A549 (cell line): ENCODE measurements at regions not wholly inside any gene's neighbourhood (a gene's known extent, or its start where the extent isn't known, plus 50 kb on each side); places are given as distances from the start of the nearest gene placed in this dataset.
A peak's percentile ranks its signal among the peaks of the same experiment; 100 is the strongest.

Experiments used
- ATAC-seq, 2 experiments: fragments of 200-7000 bp in 1 of 2; fragments of >200 bp in 1 of 2; cut with Nextera tagmentation in 1 of 2; cut with Tn5 transposase in 1 of 2; 3 replicates each; pipeline versions ENCODE4 v1.8.0 to v1.9.1; 2018 to 2020; ENCODE audit warnings: mild to moderate bottlenecking in 1 of 2, moderate library complexity in 1 of 2
- CTCF ChIA-PET: fragments of 300-600 bp; sonication (Branson Sonifier 250); formaldehyde crosslinking; extraction: SDS; loops from one replicate; lab custom pipeline; 2021; ENCODE audit warnings: antibody characterized with exemption, inconsistent platforms; lab: Yijun Ruan, JAX
- POLR2A ChIA-PET: fragments of 350-600 bp; formaldehyde crosslinking; extraction: SDS; loops from one replicate; lab custom pipeline; 2021; ENCODE audit warnings: antibody characterized with exemption, inconsistent platforms; lab: Yijun Ruan, JAX
- DNase-seq, 2 experiments: peaks; one replicate each; pipeline versions ENCODE4 v3.0.0 to v3.0.0-alpha.2; 2011 to 2016; ENCODE audit warnings: low read depth in 1 of 2, low spot score in 1 of 2
- FAIRE-seq: peaks from 2 replicates; lab custom pipeline; 2011; peaks lifted over from hg19 to GRCh38; lab: Jason Lieb, UNC
- H3K27ac ChIP-seq, 2 experiments: fragments of >200 bp; sonication (Bioruptor Twin); formaldehyde crosslinking; 3 replicates each; pipeline ENCODE4 v1.5.1; 2016 to 2017
- H3K4me1 ChIP-seq: fragments of >200 bp; sonication (Bioruptor Twin); formaldehyde crosslinking; 3 replicates; pipeline ENCODE4 v1.6.1; 2016
- H3K4me2 ChIP-seq: fragments of >200 bp; sonication (Bioruptor Twin); formaldehyde crosslinking; 3 replicates; pipeline ENCODE4 v1.6.1; 2016
- H3K4me3 ChIP-seq: fragments of >200 bp; sonication (Bioruptor Twin); formaldehyde crosslinking; 3 replicates; pipeline ENCODE4 v1.5.1; 2016
- H3K9me3 ChIP-seq: fragments of >200 bp; sonication (Bioruptor Twin); formaldehyde crosslinking; 3 replicates; pipeline ENCODE4 v1.6.1; 2016
- CBX2 ChIP-seq: fragments of 200-600 bp; sonication (generic); IDR thresholded peaks from 2 replicates; pipeline ENCODE4 v1.6.1; 2016; ENCODE audit warnings: low read depth, mild to moderate bottlenecking, borderline replicate concordance
- CHD2 ChIP-seq: fragments of 150-350 bp; IDR thresholded peaks from 2 replicates; pipeline ENCODE4 v1.6.1; 2014; ENCODE audit warnings: low read length; ENCODE audit not compliant: partially characterized antibody
- CHD4 ChIP-seq: fragments of 200-600 bp; sonication (generic); IDR thresholded peaks from 2 replicates; pipeline ENCODE4 v1.6.1; 2016; ENCODE audit warnings: antibody characterized with exemption, mild to moderate bottlenecking, borderline replicate concordance
- EHMT2 ChIP-seq: fragments of 200-600 bp; sonication (generic); IDR thresholded peaks from 2 replicates; pipeline ENCODE4 v1.6.1; 2016; ENCODE audit warnings: antibody characterized with exemption, low read depth, mild to moderate bottlenecking, moderate library complexity
- EP300 ChIP-seq, 2 experiments: fragments of >200 bp; sonication (Bioruptor Twin); formaldehyde crosslinking; IDR thresholded peaks; 2 replicates in 1 of 2; 3 replicates in 1 of 2; pipeline ENCODE4 v1.6.1; 2016 to 2017
- FOSB ChIP-seq: fragments of 250-450 bp; sonication (Bioruptor Pico); IDR thresholded peaks from 2 replicates; pipeline ENCODE4 v1.5.0; 2020; ENCODE audit warnings: mild to moderate bottlenecking, moderate library complexity
- FOSL2 ChIP-seq, 2 experiments: fragments of 450-650 bp in 1 of 2; fragments of >200 bp in 1 of 2; sonication (Bioruptor Twin) in 1 of 2; formaldehyde crosslinking; IDR thresholded peaks; 2 replicates each; pipeline versions ENCODE4 v1.5.0 to v1.6.1; 2016 to 2020; ENCODE audit warnings: mild to moderate bottlenecking in 1 of 2, moderate library complexity in 1 of 2
- HDAC2 ChIP-seq: fragments of 200-600 bp; sonication (generic); IDR thresholded peaks from 2 replicates; pipeline ENCODE4 v1.6.1; 2016
- HEYL ChIP-seq: fragments of 250-450 bp; sonication (Bioruptor Pico); IDR thresholded peaks from 2 replicates; pipeline ENCODE4 v1.8.0; 2021; ENCODE audit warnings: mild to moderate bottlenecking, moderate library complexity
- HOXB13 ChIP-seq: fragments of 250-450 bp; sonication (Bioruptor Pico); IDR thresholded peaks from 2 replicates; pipeline ENCODE4 v1.5.0; 2020; ENCODE audit warnings: low read depth, mild to moderate bottlenecking, moderate library complexity
- JUN ChIP-seq, 2 experiments: fragments of >200 bp; sonication (Bioruptor Twin); formaldehyde crosslinking; IDR thresholded peaks; 2 replicates in 1 of 2; 3 replicates in 1 of 2; pipeline ENCODE4 v1.6.1; 2016 to 2017
- JUNB ChIP-seq: fragments of >200 bp; sonication (Bioruptor Twin); formaldehyde crosslinking; IDR thresholded peaks from 2 replicates; pipeline ENCODE4 v1.6.1; 2016
- MAFK ChIP-seq: fragments of 450-650 bp; IDR thresholded peaks from 2 replicates; pipeline ENCODE4 v1.6.1; 2014; ENCODE audit not compliant: partially characterized antibody
- PHF8 ChIP-seq: fragments of 200-600 bp; sonication (generic); IDR thresholded peaks from 2 replicates; pipeline ENCODE4 v1.6.1; 2016; ENCODE audit warnings: low read depth, mild to moderate bottlenecking, antibody characterized with exemption, moderate library complexity, borderline replicate concordance
- POLR2A ChIP-seq: IDR thresholded peaks from 2 replicates; pipeline ENCODE4 v1.6.1; 2012; ENCODE audit warnings: mild to moderate bottlenecking, low read length
- RARB ChIP-seq: fragments of 250-450 bp; sonication (Bioruptor Pico); IDR thresholded peaks from 2 replicates; pipeline ENCODE4 v1.8.0; 2021; ENCODE audit warnings: mild to moderate bottlenecking, moderate library complexity
- RCOR1 ChIP-seq: fragments of 150-350 bp; IDR thresholded peaks from 2 replicates; pipeline ENCODE4 v1.6.1; 2014; ENCODE audit warnings: antibody characterized with exemption, low read length, low read depth
- TP53 ChIP-seq: fragments of 250-450 bp; sonication (Bioruptor Pico); IDR thresholded peaks from 2 replicates; pipeline ENCODE4 v1.5.0; 2021; ENCODE audit warnings: mild to moderate bottlenecking, moderate library complexity
- WGBS: methylation state at CpG from one replicate; pipeline ENCODE4 v1.1.6; 2017; ENCODE audit errors: missing lambda C conversion rate; 5-methylcytosine and 5-hydroxymethylcytosine counted together
- TF ChIP-seq, protein P1 (sequence below): fragments of >200 bp; sonication (Bioruptor Twin); formaldehyde crosslinking; IDR thresholded peaks from 3 replicates; pipeline ENCODE4 v1.5.1; 2016
- TF ChIP-seq, protein P2 (sequence below): fragments of >200 bp; sonication (Bioruptor Twin); formaldehyde crosslinking; IDR thresholded peaks from 3 replicates; pipeline ENCODE4 v1.6.1; 2016
- TF ChIP-seq, protein P3 (sequence below): IDR thresholded peaks from 2 replicates; pipeline ENCODE4 v1.6.1; 2012; ENCODE audit warnings: low read depth, borderline replicate concordance

DNA sequence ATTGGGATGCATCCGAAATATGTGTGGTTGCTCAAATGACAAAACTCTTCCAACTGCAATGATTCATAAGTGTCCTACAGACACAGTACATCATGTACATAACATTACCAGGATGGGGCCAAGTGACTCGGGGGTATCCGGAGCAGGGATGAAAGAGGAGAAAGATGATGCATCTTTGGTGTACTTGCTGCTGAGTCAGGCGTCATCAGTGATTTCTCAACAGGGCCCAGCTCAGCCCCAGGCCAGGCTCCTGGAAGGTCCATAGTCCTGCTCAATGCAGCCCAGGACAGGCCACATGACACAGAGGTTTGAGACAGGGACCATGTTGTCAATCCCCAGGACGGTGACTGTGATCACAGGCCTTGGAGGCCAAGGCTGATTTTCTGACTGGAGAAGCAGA, 59.3 kb downstream of the GGTLC2 start (continued):
- TF ChIP-seq, protein P1, sequence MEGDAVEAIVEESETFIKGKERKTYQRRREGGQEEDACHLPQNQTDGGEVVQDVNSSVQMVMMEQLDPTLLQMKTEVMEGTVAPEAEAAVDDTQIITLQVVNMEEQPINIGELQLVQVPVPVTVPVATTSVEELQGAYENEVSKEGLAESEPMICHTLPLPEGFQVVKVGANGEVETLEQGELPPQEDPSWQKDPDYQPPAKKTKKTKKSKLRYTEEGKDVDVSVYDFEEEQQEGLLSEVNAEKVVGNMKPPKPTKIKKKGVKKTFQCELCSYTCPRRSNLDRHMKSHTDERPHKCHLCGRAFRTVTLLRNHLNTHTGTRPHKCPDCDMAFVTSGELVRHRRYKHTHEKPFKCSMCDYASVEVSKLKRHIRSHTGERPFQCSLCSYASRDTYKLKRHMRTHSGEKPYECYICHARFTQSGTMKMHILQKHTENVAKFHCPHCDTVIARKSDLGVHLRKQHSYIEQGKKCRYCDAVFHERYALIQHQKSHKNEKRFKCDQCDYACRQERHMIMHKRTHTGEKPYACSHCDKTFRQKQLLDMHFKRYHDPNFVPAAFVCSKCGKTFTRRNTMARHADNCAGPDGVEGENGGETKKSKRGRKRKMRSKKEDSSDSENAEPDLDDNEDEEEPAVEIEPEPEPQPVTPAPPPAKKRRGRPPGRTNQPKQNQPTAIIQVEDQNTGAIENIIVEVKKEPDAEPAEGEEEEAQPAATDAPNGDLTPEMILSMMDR = no peak
- TF ChIP-seq CBX2 (no peak), MAFK (peak; percentile 61), EHMT2 (no peak), PHF8 (no peak), HOXB13 (CRISPR knock-in tag) (no peak), JUN (IDR thresholded peaks at IDR 0.05) (peak in 1 of 2 experiments; percentile 54; a peak in 2 of 5 replicates), CHD4 (no peak), RCOR1 (no peak), JUNB (peak; percentile 80), TP53 (CRISPR knock-in tag) (no peak), FOSB (no peak)

DNA sequence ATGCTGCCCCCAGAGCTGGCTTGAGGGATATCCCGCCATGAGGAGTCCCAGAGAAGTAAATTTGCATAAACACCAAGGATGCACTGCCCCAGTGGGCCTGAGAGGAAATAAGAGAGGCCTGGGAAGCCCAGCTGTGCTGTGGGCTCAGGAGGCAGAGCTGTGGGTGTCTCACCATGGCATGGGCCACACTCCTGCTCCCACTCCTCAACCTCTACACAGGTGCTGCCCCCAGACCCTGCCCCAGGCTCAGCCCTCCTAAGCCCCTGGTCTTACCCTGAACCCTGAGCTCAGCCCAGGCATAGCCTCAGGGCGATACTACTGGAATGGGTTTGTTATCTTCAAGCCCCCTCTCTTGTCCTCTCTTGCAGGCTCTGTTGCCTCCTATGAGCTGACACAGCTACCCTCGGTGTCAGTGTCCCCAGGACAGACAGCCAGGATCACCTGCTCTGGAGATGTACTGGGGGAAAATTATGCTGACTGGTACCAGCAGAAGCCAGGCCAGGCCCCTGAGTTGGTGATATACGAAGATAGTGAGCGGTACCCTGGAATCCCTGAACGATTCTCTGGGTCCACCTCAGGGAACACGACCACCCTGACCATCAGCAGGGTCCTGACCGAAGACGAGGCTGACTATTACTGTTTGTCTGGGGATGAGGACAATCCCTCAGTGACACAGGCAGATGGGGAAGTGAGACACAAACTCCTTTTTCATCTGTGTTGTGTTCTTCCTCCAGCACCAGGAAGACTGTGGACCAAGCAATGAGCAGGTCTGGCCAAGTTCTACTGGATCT, 59.9 kb downstream of the GGTLC2 start:
- CTCF ChIA-PET = interaction anchor here (1.1 to 7.4 kb wide), 7 partner anchors 13 to 251 kb away, joined by 3 to 69 read pairs (median 4); no protein-coding TSS in a partner anchor
- TF ChIP-seq, protein P1 = no peak
- TF ChIP-seq HDAC2 (no peak), HEYL (CRISPR knock-in tag) (no peak), JUN (IDR thresholded peaks at IDR 0.05) (no peak), FOSL2 (IDR thresholded peaks at IDR 0.05) (no peak), FOSL2 (CRISPR knock-in tag; IDR thresholded peaks at IDR 0.05) (no peak), POLR2A (no peak), CHD4 (no peak), RARB (CRISPR knock-in tag) (no peak), EP300 (IDR thresholded peaks at IDR 0.05) (no peak), CHD2 (no peak)
- TF ChIP-seq, protein P2, sequence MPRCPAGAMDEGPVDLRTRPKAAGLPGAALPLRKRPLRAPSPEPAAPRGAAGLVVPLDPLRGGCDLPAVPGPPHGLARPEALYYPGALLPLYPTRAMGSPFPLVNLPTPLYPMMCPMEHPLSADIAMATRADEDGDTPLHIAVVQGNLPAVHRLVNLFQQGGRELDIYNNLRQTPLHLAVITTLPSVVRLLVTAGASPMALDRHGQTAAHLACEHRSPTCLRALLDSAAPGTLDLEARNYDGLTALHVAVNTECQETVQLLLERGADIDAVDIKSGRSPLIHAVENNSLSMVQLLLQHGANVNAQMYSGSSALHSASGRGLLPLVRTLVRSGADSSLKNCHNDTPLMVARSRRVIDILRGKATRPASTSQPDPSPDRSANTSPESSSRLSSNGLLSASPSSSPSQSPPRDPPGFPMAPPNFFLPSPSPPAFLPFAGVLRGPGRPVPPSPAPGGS = no peak
- TF ChIP-seq, protein P3, sequence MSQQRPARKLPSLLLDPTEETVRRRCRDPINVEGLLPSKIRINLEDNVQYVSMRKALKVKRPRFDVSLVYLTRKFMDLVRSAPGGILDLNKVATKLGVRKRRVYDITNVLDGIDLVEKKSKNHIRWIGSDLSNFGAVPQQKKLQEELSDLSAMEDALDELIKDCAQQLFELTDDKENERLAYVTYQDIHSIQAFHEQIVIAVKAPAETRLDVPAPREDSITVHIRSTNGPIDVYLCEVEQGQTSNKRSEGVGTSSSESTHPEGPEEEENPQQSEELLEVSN = no peak
- 90% methylated on average over 9 of the region's 9 CpGs for WGBS
- Histone ChIP-seq H3K9me3 (no peaks in the 10 kb centered on the region), H3K27ac (peak overlapping the region; percentile 83 to 86), H3K4me2 (peak overlapping the region; percentile 6; the same call in 2 of the 3 replicates), H3K4me1 (peaks cover 39% of the 10 kb centered on the region), H3K4me3 (no peak overlapping the region)
- no peak for FAIRE-seq
- no peak for DNase-seq
- POLR2A ChIA-PET = no interaction called here
- ATAC-seq = peak; percentile 27 to 37; a peak in 4 of 6 replicates
